ENCODE measurements at regions not wholly inside any gene's neighbourhood (a gene's known extent, or its start where the extent isn't known, plus 50 kb on each side); places are given as distances from the start of the nearest gene placed in this dataset.

GRCh38 chr6:40791004-40791403, 203.8 kb upstream of the LRFN2 start:
- H3K9me3 ChIP-seq (ENCODE audit: low read length), result no peaks in the 10 kb centered on the region
- no peak overlapping the region for H3K4me2 ChIP-seq (ENCODE audit: low read depth, low read length)
- no peaks in the 10 kb centered on the region for H3K4me1 ChIP-seq (ENCODE audit: insufficient read depth, low read length)
- intact Hi-C loops (cut with micrococcal nuclease; ENCODE audit: unreplicated experiment), result no loop called here
- no peak overlapping the region for H3K4me3 ChIP-seq (replicated peaks in 1 of 3; ENCODE audit: insufficient read depth in 1 of 3, low read depth in 2 of 3, low read length in 3 of 3)
- no peak for DNase-seq (ENCODE audit: low spot score)
- no peaks in the 10 kb centered on the region for H3K36me3 ChIP-seq (replicated peaks in 1 of 2; ENCODE audit: control insufficient read depth in 1 of 2, insufficient read depth in 2 of 2, low read length in 2 of 2)
- no peaks in the 10 kb centered on the region for H4K20me1 ChIP-seq (ENCODE audit: insufficient read depth, low read length)
- no peak overlapping the region for H3K27ac ChIP-seq (ENCODE audit: extremely low read length, insufficient read depth, low read length)
- H2AFZ ChIP-seq (ENCODE audit: low read length), result no peak overlapping the region
- POLR2A ChIA-PET, result no interaction called here
- BruUV-seq (replicated peaks), result no TSS peak
- 0% methylated on average over 4 of the region's 4 CpGs for WGBS (ENCODE audit: low lambda C conversion rate)
- no peaks in the 10 kb centered on the region for H3K79me2 ChIP-seq (ENCODE audit: insufficient read depth, low read length)
- no peak for FAIRE-seq
- no peak overlapping the region for H3K9ac ChIP-seq (ENCODE audit: insufficient read depth, low read depth, low read length)
- CTCF ChIA-PET (ENCODE audit: low intra/inter-chr PET ratio, low total read pairs), result no interaction called here
- no peak for ATAC-seq
- no peak for TF ChIP-seq ARHGAP35 (CRISPR knock-in tag; IDR thresholded peaks at IDR 0.05; ENCODE audit: borderline replicate concordance)
- no peak for TF ChIP-seq TEF (CRISPR knock-in tag; IDR thresholded peaks at IDR 0.05)
- no peak for TF ChIP-seq ZBTB8A (CRISPR knock-in tag; IDR thresholded peaks at IDR 0.05; ENCODE audit: borderline replicate concordance, low read depth)
- TF ChIP-seq HOXA5 (CRISPR knock-in tag; IDR thresholded peaks at IDR 0.05), result no peak
- TF ChIP-seq CHD2 (IDR thresholded peaks at IDR 0.05; ENCODE audit: low read depth, low read length), result no peak
- no peak for TF ChIP-seq HOXA7 (CRISPR knock-in tag; IDR thresholded peaks at IDR 0.05)
- TF ChIP-seq ZNF672 (CRISPR knock-in tag; IDR thresholded peaks at IDR 0.05), result no peak
- no peak for TF ChIP-seq CC2D1A (CRISPR knock-in tag; IDR thresholded peaks at IDR 0.05)
- TF ChIP-seq ZKSCAN5 (CRISPR knock-in tag; IDR thresholded peaks at IDR 0.05), result no peak
- no peak for TF ChIP-seq HOXA9 (CRISPR knock-in tag; IDR thresholded peaks at IDR 0.05; ENCODE audit: borderline replicate concordance)
- TF ChIP-seq IRF2 (CRISPR knock-in tag; IDR thresholded peaks at IDR 0.05), result no peak
- no peak for TF ChIP-seq TFDP2 (CRISPR knock-in tag; IDR thresholded peaks at IDR 0.05)
- no peak for TF ChIP-seq MBD4 (IDR thresholded peaks at IDR 0.05; ENCODE audit: borderline replicate concordance, low read length)
- no peak for TF ChIP-seq ISL2 (CRISPR knock-in tag; IDR thresholded peaks at IDR 0.05)
- no peak for TF ChIP-seq HNF4A (CRISPR knock-in tag; IDR thresholded peaks at IDR 0.05)
- in situ Hi-C loops (cut with HindIII; ENCODE audit: extremely low pct_ligation_motif_present, low pct_unique_long_range_greater_than_20kb), result no loop called here
- H3K27me3 ChIP-seq (ENCODE audit: control insufficient read depth in 1 of 2, insufficient read depth in 2 of 2, low read length in 2 of 2), result peaks cover 0 to 31% of the 10 kb centered on the region in 2 experiments; a peak in 2 of 5 replicates
